Trophoblast cell (in vitro differentiated cells and primary cell): ENCODE measurements at regions not wholly inside any gene's neighbourhood (a gene's known extent, or its start where the extent isn't known, plus 50 kb on each side); places are given as distances from the start of the nearest gene placed in this dataset.
"Not testable (repeated sequence)": the region's sequence is repeated elsewhere in the genome, so short reads cannot be mapped to it uniquely, and the experiment has no call there.

ENCODE experiments used
- DNase-seq, 2 donors: peaks; one replicate each; pipeline ENCODE4 v3.0.0-alpha.2; 2016
- H2AFZ ChIP-seq: 2 replicates; pipeline ENCODE4 v1.6.1; 2013; ENCODE audit warnings: low read length, moderate library complexity, mild to moderate bottlenecking; ENCODE audit not compliant: insufficient read depth, poor library complexity
- H2AK5ac ChIP-seq: 2 replicates; pipeline ENCODE4 v1.6.1; 2013; ENCODE audit warnings: mild to moderate bottlenecking, low read length
- H2BK120ac ChIP-seq: 2 replicates; pipeline ENCODE4 v1.6.1; 2013; ENCODE audit warnings: low read length, mild to moderate bottlenecking, moderate library complexity; ENCODE audit not compliant: insufficient read depth, poor library complexity
- H2BK12ac ChIP-seq: 2 replicates; pipeline ENCODE4 v1.6.1; 2013; ENCODE audit warnings: mild to moderate bottlenecking, low read length, moderate library complexity
- H2BK5ac ChIP-seq: 2 replicates; pipeline ENCODE4 v1.6.1; 2013; ENCODE audit warnings: low read length, low read depth, moderate library complexity, mild to moderate bottlenecking; ENCODE audit not compliant: poor library complexity
- H3K14ac ChIP-seq: 2 replicates; pipeline ENCODE4 v1.6.1; 2013; ENCODE audit warnings: mild to moderate bottlenecking, low read length
- H3K18ac ChIP-seq: 2 replicates; pipeline ENCODE4 v1.6.1; 2013; ENCODE audit warnings: mild to moderate bottlenecking, low read length
- H3K23ac ChIP-seq: 2 replicates; pipeline ENCODE4 v1.6.1; 2013; ENCODE audit warnings: low read length
- H3K27ac ChIP-seq: 2 replicates; pipeline ENCODE4 v1.5.1; 2013; ENCODE audit warnings: low read depth, mild to moderate bottlenecking, inconsistent platforms, low read length, moderate library complexity
- H3K27me3 ChIP-seq: 2 replicates; pipeline ENCODE4 v1.6.1; 2013; ENCODE audit warnings: inconsistent platforms, mild to moderate bottlenecking, low read length, moderate library complexity; ENCODE audit not compliant: insufficient read depth
- H3K36me3 ChIP-seq, 2 experiments: 1 replicate in 1 of 2; 2 replicates in 1 of 2; pipeline ENCODE4 v1.6.1; 2013; ENCODE audit warnings: low read length in 2 of 2, mild to moderate bottlenecking in 2 of 2, moderate library complexity in 1 of 2; ENCODE audit not compliant: insufficient read depth in 2 of 2, control insufficient read depth in 1 of 2
- H3K4ac ChIP-seq: 2 replicates; pipeline ENCODE4 v1.6.1; 2013; ENCODE audit warnings: low read depth, mild to moderate bottlenecking, low read length, moderate library complexity
- H3K4me1 ChIP-seq, 2 experiments: 1 replicate in 1 of 2; 2 replicates in 1 of 2; pipeline ENCODE4 v1.6.1; 2013; ENCODE audit warnings: low read length in 2 of 2, mild to moderate bottlenecking in 2 of 2, moderate library complexity in 1 of 2; ENCODE audit not compliant: insufficient read depth in 2 of 2, control insufficient read depth in 1 of 2
- H3K4me2 ChIP-seq: 2 replicates; pipeline ENCODE4 v1.6.1; 2013; ENCODE audit warnings: inconsistent platforms, mild to moderate bottlenecking, low read length, moderate library complexity
- H3K4me3 ChIP-seq: 2 replicates; pipeline ENCODE4 v1.5.1; 2013; ENCODE audit warnings: mild to moderate bottlenecking, low read depth, low read length, inconsistent platforms
- H3K79me1 ChIP-seq: one replicate; pipeline ENCODE4 v1.6.1; 2013; ENCODE audit warnings: low read length
- H3K79me2 ChIP-seq: 2 replicates; pipeline ENCODE4 v1.6.1; 2013; ENCODE audit warnings: low read length, mild to moderate bottlenecking; ENCODE audit not compliant: control insufficient read depth, insufficient read depth, poor library complexity
- H3K9ac ChIP-seq: 2 replicates; pipeline ENCODE4 v1.6.1; 2013; ENCODE audit warnings: mild to moderate bottlenecking, low read length
- H3K9me3 ChIP-seq: 2 replicates; pipeline ENCODE4 v1.6.1; 2013; ENCODE audit warnings: low read depth, mild to moderate bottlenecking, control low read depth, inconsistent platforms, low read length; ENCODE audit not compliant: insufficient read depth
- H4K12ac ChIP-seq: 2 replicates; pipeline ENCODE4 v1.6.1; 2013; ENCODE audit warnings: low read depth, mild to moderate bottlenecking, low read length, moderate library complexity
- H4K8ac ChIP-seq: 2 replicates; pipeline ENCODE4 v1.6.1; 2013; ENCODE audit warnings: low read depth, mild to moderate bottlenecking, low read length, moderate library complexity
- H4K91ac ChIP-seq: one replicate; pipeline ENCODE4 v1.6.1; 2013; ENCODE audit warnings: low read depth, mild to moderate bottlenecking, low read length, moderate library complexity
- WGBS: extraction: QIAGEN DNeasy Blood & Tissue Kit; methylation state at CpG from one replicate; pipeline ENCODE4 v1.1.7; 2013; ENCODE audit warnings: missing lambda C conversion rate; ENCODE audit not compliant: insufficient read length, insufficient coverage; ENCODE audit errors: extremely low coverage; 5-methylcytosine and 5-hydroxymethylcytosine counted together

DNA sequence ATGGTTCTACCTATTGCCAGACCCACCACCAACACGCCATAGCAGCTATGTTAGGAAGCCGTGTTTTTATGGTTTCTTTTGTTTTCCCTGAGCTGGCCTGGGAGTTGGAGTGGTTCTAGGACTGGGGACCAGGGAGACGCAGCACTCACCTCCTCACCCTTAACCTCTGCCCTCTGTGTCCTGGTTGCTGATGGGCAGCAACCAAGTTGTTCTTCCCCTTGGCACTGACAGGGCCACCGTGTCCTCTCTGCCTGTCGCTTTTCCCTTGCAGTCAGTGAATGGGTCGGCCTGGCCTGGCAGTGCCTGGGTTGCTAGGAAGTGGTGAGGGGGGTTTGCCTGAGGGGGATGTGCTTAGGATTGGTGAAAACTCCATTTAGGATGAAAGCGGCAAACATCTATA, 197.1 kb upstream of the GATA6 start:
- Histone ChIP-seq H3K4me1 (no peaks in the 10 kb centered on the region), H2BK5ac (no peak overlapping the region), H3K4me3 (no peak overlapping the region), H3K4me2 (no peak overlapping the region), H2BK120ac (no peak overlapping the region), H2BK12ac (no peak overlapping the region), H2AFZ (no peak overlapping the region), H3K27ac (no peak overlapping the region), H2AK5ac (no peak overlapping the region), H4K8ac (no peak overlapping the region), H4K91ac (no peak overlapping the region), H4K12ac (no peak overlapping the region), H3K27me3 (no peaks in the 10 kb centered on the region), H3K9ac (no peak overlapping the region), H3K18ac (no peak overlapping the region), H3K79me1 (no peaks in the 10 kb centered on the region), H3K4ac (no peak overlapping the region), H3K9me3 (peaks cover 2% of the 10 kb centered on the region), H3K14ac (no peak overlapping the region), H3K79me2 (no peaks in the 10 kb centered on the region), H3K36me3 (no peaks in the 10 kb centered on the region), H3K23ac (no peak overlapping the region)
- no peak for DNase-seq
- no CpG with 5 or more reads among the region's 7 CpGs for WGBS

DNA sequence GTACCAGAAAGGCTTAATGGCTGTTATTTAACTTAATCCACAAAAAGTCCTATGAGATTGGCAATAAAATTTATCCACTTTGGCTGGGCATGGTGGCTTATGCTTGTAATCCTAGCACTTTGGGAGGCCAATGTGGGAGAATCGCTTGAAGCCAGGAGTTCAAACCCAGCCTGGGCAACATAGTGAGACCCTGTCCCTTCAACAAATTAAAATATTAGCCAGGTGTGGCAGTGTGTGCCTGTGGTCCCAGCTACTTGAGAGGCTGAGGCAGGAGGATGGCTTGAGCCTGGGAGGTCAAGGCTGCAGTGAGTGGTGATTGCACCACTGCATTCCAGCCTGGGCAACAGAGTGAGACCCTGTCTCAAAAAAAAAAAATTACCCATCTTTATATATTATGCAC, 193.4 kb upstream of the GATA6 start:
- not testable (repeated sequence) for H3K4me3 ChIP-seq, H3K79me2 ChIP-seq, H4K91ac ChIP-seq, DNase-seq, H3K4me1 ChIP-seq, H3K9me3 ChIP-seq, H2AFZ ChIP-seq, H3K27me3 ChIP-seq, H3K14ac ChIP-seq, H3K9ac ChIP-seq, H3K4me2 ChIP-seq, H4K8ac ChIP-seq, H3K4ac ChIP-seq, H2BK5ac ChIP-seq, H3K79me1 ChIP-seq, H2BK12ac ChIP-seq, H3K23ac ChIP-seq, H2AK5ac ChIP-seq, H3K18ac ChIP-seq, H3K36me3 ChIP-seq, H2BK120ac ChIP-seq, H4K12ac ChIP-seq, H3K27ac ChIP-seq
- WGBS = no CpG with 5 or more reads among the region's 1 CpG

DNA sequence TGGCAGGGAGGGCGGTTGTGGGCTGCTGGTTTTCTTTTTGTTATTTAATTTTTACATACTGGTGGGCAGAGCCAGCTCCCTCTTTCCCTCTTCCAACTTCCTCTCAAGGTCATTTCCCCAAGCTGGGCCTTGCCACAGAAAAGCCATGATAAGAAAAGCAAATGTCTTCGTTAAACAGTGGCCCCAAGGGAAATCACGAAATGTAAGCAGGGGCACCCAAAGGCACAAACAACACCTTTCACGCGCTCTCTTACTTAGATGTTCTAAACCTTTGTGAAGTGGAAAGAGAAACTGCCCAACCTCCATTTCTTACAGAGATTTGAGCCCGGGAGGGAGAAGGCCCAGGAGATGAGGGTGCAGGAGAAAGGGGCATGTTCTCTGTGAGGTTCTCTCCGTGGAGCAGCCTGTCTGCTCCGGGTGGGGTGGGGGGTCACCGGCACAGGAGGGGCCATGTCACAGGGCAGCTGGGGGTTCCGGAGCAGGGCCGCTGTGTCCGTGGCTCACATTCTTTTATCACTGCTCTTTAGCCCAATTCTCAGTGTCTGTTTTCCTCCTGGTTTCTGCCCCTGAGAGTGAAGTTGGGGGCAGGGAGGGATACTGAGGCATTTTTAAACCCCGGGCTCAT, 190.7 kb upstream of the GATA6 start:
- no CpG with 5 or more reads among the region's 13 CpGs for WGBS
- no peak overlapping the region for H4K8ac ChIP-seq
- no peak overlapping the region for H3K4ac ChIP-seq
- H2AFZ ChIP-seq = no peak overlapping the region
- no peak overlapping the region for H3K27ac ChIP-seq
- H2BK12ac ChIP-seq = no peak overlapping the region
- no peak overlapping the region for H4K12ac ChIP-seq
- no peak for DNase-seq
- H3K18ac ChIP-seq = no peak overlapping the region
- H2AK5ac ChIP-seq = no peak overlapping the region
- H3K14ac ChIP-seq = no peak overlapping the region
- no peak overlapping the region for H3K23ac ChIP-seq
- no peak overlapping the region for H2BK120ac ChIP-seq
- no peak overlapping the region for H2BK5ac ChIP-seq
- no peaks in the 10 kb centered on the region for H3K79me2 ChIP-seq
- H3K9ac ChIP-seq = no peak overlapping the region
- peaks cover 7 to 9% of the 10 kb centered on the region in 2 experiments for H3K4me1 ChIP-seq
- H3K79me1 ChIP-seq = no peaks in the 10 kb centered on the region
- no peaks in the 10 kb centered on the region for H3K9me3 ChIP-seq
- H3K27me3 ChIP-seq = no peaks in the 10 kb centered on the region
- no peak overlapping the region for H3K4me3 ChIP-seq
- H3K36me3 ChIP-seq = no peaks in the 10 kb centered on the region
- no peak overlapping the region for H4K91ac ChIP-seq
- no peak overlapping the region for H3K4me2 ChIP-seq

GRCh38 chr18:21979171-21979560, 190.2 kb upstream of the GATA6 start:
- no peak overlapping the region for H2AFZ ChIP-seq
- H3K27ac ChIP-seq = no peak overlapping the region
- no peak overlapping the region for H3K23ac ChIP-seq
- no peaks in the 10 kb centered on the region for H3K79me1 ChIP-seq
- H2AK5ac ChIP-seq = no peak overlapping the region
- H3K14ac ChIP-seq = no peak overlapping the region
- DNase-seq = no peak
- H3K4me3 ChIP-seq = no peak overlapping the region
- no peak overlapping the region for H4K12ac ChIP-seq
- no peak overlapping the region for H2BK12ac ChIP-seq
- no peaks in the 10 kb centered on the region for H3K27me3 ChIP-seq
- no peak overlapping the region for H2BK5ac ChIP-seq
- H3K36me3 ChIP-seq = no peaks in the 10 kb centered on the region
- no peak overlapping the region for H3K9ac ChIP-seq
- peaks cover 7 to 9% of the 10 kb centered on the region in 2 experiments for H3K4me1 ChIP-seq
- H3K9me3 ChIP-seq = no peaks in the 10 kb centered on the region
- no CpG with 5 or more reads among the region's 4 CpGs for whole genome bisulfite sequencing
- no peak overlapping the region for H2BK120ac ChIP-seq
- no peaks in the 10 kb centered on the region for H3K79me2 ChIP-seq
- no peak overlapping the region for H3K18ac ChIP-seq
- H3K4ac ChIP-seq = no peak overlapping the region
- no peak overlapping the region for H4K8ac ChIP-seq
- H3K4me2 ChIP-seq = no peak overlapping the region
- H4K91ac ChIP-seq = no peak overlapping the region
